Body of pancreas (tissue), 4 donors: ENCODE measurements at regions not wholly inside any gene's neighbourhood (a gene's known extent, or its start where the extent isn't known, plus 50 kb on each side); places are given as distances from the start of the nearest gene placed in this dataset.

Source experiments
- CTCF ChIP-seq, 7 experiments: fragments of 450-650 bp in 4 of 7; fragments of 200-600 bp in 3 of 7; sonication (generic) in 3 of 7; IDR thresholded peaks; one replicate each; pipeline ENCODE4 v1.5.1; 2016 to 2019; ENCODE audit warnings: antibody characterized with exemption in 7 of 7
- POLR2A ChIP-seq, 3 donors: fragments of 450-650 bp; IDR thresholded peaks; one replicate each; pipeline ENCODE4 v1.6.1; 2016; ENCODE audit warnings: antibody characterized with exemption in 3 of 3, mild to moderate bottlenecking in 2 of 3

- TF ChIP-seq CTCF (IDR thresholded peaks at IDR 0.05) (no peak), POLR2A (IDR thresholded peaks at IDR 0.05) (no peak)
Observed at GRCh38 chr5:8813180-8813579, 732.7 kb downstream of the SEMA5A start.
